Psoas muscle (tissue), 7 donors: ENCODE measurements at regions not wholly inside any gene's neighbourhood (a gene's known extent, or its start where the extent isn't known, plus 50 kb on each side); places are given as distances from the start of the nearest gene placed in this dataset.
"Not testable (repeated sequence)": the region's sequence is repeated elsewhere in the genome, so short reads cannot be mapped to it uniquely, and the experiment has no call there.

Experiments used
- ATAC-seq, 4 donors: fragments of 200-7000 bp; cut with Tn5 transposase; one replicate each; pipeline ENCODE4 v1.9.1; 2020; ENCODE audit warnings: moderate library complexity in 3 of 4, mild to moderate bottlenecking in 2 of 4
- DNase-seq, 2 donors: peaks; one replicate each; pipeline ENCODE4 v3.0.0-alpha.2; 2020
- H3K27ac ChIP-seq: fragments of 200-600 bp; one replicate; pipeline ENCODE4 v1.8.0; 2022
- H3K27me3 ChIP-seq, 3 donors: fragments of 200-600 bp in 1 of 3; one replicate each; pipeline versions ENCODE4 v1.6.1 to v1.8.0; 2013 to 2022; ENCODE audit warnings: low read length in 2 of 3, mild to moderate bottlenecking in 2 of 3, moderate library complexity in 1 of 3; ENCODE audit not compliant: insufficient read depth in 3 of 3
- H3K36me3 ChIP-seq, 2 donors: fragments of 200-600 bp in 1 of 2; one replicate each; pipeline versions ENCODE4 v1.6.1 to v1.8.0; 2013 to 2022; ENCODE audit warnings: low read depth in 1 of 2, mild to moderate bottlenecking in 1 of 2, moderate library complexity in 1 of 2; ENCODE audit not compliant: insufficient read depth in 1 of 2
- H3K4me1 ChIP-seq: fragments of 200-600 bp; one replicate; pipeline ENCODE4 v1.8.0; 2022
- H3K4me3 ChIP-seq: fragments of 200-600 bp; one replicate; pipeline ENCODE4 v1.8.0; 2022; ENCODE audit warnings: mild to moderate bottlenecking
- H3K9me3 ChIP-seq: fragments of 200-600 bp; one replicate; pipeline ENCODE4 v1.8.0; 2022
- CTCF ChIP-seq: fragments of 200-600 bp; IDR thresholded peaks from one replicate; pipeline ENCODE4 v1.8.0; 2022; ENCODE audit warnings: antibody characterized with exemption
- WGBS, 3 donors: extraction: QIAGEN DNeasy Blood & Tissue Kit; methylation state at CpG; one replicate each; pipeline versions ENCODE4 v1.1.6 to v1.1.7; 2013; 5-methylcytosine and 5-hydroxymethylcytosine counted together
- intact Hi-C, 2 donors: fragments of 100-400 bp; cut with DNase I; formaldehyde crosslinking; loops; one replicate each; pipeline versions ENCODE4 v1.11.0 to v1.14.2; 2022
- donor health status: healthy with polysubstance abuse.
- donor health status: DM: no; HTN: no; CAD: no; lungs with moderate emphysema.
- donor health status: Bipolar disorder and iron deficiency.
- donor health status: healthy.
- donor health status: DM: yes; HTN: yes; CAD: no.
- donor health status: DM: no; HTN: no; CAD: no.
- donor health status: DM: yes; HTN: yes; CAD: no.

GRCh38 chr9:22817181-22817580 lies 370.6 kb downstream of the DMRTA1 start:
- H3K36me3 ChIP-seq = no peaks in the 10 kb centered on the region
- no peak overlapping the region for H3K4me3 ChIP-seq
- TF ChIP-seq CTCF = no peak
- H3K27me3 ChIP-seq = no peaks in the 10 kb centered on the region
- intact Hi-C loops = no loop called here
- H3K4me1 ChIP-seq = no peaks in the 10 kb centered on the region
- ATAC-seq (no peak), DNase-seq (no peak)
- no peaks in the 10 kb centered on the region for H3K9me3 ChIP-seq
- no peak overlapping the region for H3K27ac ChIP-seq

GRCh38 chr9:22829236-22829635 lies 382.6 kb downstream of the DMRTA1 start:
- no peak for TF ChIP-seq CTCF

GRCh38 chr9:22838266-22838665 lies 391.6 kb downstream of the DMRTA1 start:
- Histone ChIP-seq H3K4me3 (no peak overlapping the region), H3K27ac (no peak overlapping the region), H3K36me3 (no peaks in the 10 kb centered on the region), H3K27me3 (no peaks in the 10 kb centered on the region), H3K4me1 (no peaks in the 10 kb centered on the region), H3K9me3 (no peaks in the 10 kb centered on the region)
- 37 to 47% (median 37%) methylated on average over 3 of the region's 3 CpGs for whole genome bisulfite sequencing, 3 donors
- intact Hi-C loops = no loop called here
- TF ChIP-seq CTCF = no peak
- ATAC-seq (no peak), DNase-seq (no peak)

More at GRCh38 chr9:22829236-22829635, 382.6 kb downstream of the DMRTA1 start:
- no peak for DNase-seq
- Histone ChIP-seq H3K36me3 (no peaks in the 10 kb centered on the region), H3K9me3 (no peaks in the 10 kb centered on the region), H3K27ac (no peak overlapping the region), H3K4me3 (no peak overlapping the region), H3K27me3 (no peaks in the 10 kb centered on the region), H3K4me1 (no peaks in the 10 kb centered on the region)
- 64 to 81% (median 78%) methylated on average over 1 of the region's 1 CpG for WGBS, 3 donors
- ATAC-seq = no peak
- intact Hi-C loops = no loop called here

- DNase-seq (no peak), ATAC-seq (no peak)
- intact Hi-C loops = no loop called here
- no peak overlapping the region for H3K4me3 ChIP-seq
- H3K27me3 ChIP-seq = no peaks in the 10 kb centered on the region
- peaks cover 10% of the 10 kb centered on the region for H3K9me3 ChIP-seq
- TF ChIP-seq CTCF = no peak
- H3K27ac ChIP-seq = no peak overlapping the region
- H3K4me1 ChIP-seq = no peaks in the 10 kb centered on the region
- H3K36me3 ChIP-seq = no peaks in the 10 kb centered on the region
These were observed 394.0 kb downstream of the DMRTA1 start for GRCh38 chr9:22840641-22841040.

- H3K4me1 ChIP-seq, H3K4me3 ChIP-seq, H3K36me3 ChIP-seq, DNase-seq, H3K27me3 ChIP-seq, intact Hi-C loops, H3K27ac ChIP-seq, ATAC-seq: not testable (repeated sequence)
- peaks cover 17% of the 10 kb centered on the region for H3K9me3 ChIP-seq
- 83 to 89% (median 86%) methylated on average over 1 of the region's 1 CpG for WGBS, 3 donors
These were observed 398.6 kb downstream of the DMRTA1 start for GRCh38 chr9:22845243-22845642.
